ENCODE measurements at regions not wholly inside any gene's neighbourhood (a gene's known extent, or its start where the extent isn't known, plus 50 kb on each side); places are given as distances from the start of the nearest gene placed in this dataset.
A peak's percentile ranks its signal among the peaks of the same experiment; 100 is the strongest.

DNA sequence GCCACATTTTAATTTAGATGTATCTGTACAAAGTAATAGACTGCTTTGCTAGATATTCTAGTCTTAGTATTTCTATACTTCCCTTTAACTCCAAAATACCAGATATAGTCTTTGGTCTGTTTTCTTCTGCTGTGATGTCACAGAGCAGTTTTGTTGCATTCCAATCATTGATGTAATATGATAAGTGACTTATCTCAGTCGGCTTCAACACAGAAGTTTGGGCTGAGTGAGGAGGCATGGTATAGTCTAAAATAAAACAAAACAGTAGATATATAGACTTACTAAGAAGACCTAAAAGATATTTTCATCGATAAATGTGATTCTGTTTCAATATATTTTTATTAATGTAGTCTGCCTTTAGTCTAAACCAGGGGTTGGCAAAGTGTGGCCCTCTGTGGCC lies 169.9 kb downstream of the DCK start:
- ChIA-PET CTCF (interaction anchor here (1.0 kb wide), 1 partner anchor 16 kb away, joined by 3 read pairs; no protein-coding TSS in a partner anchor), POLR2A (no interaction called here)
- no peak for DNase-seq (ENCODE audit: low read depth, low spot score)
- H3K4me3 ChIP-seq (ENCODE audit: low read depth, low read length): no peak overlapping the region
- TF ChIP-seq, protein P1, sequence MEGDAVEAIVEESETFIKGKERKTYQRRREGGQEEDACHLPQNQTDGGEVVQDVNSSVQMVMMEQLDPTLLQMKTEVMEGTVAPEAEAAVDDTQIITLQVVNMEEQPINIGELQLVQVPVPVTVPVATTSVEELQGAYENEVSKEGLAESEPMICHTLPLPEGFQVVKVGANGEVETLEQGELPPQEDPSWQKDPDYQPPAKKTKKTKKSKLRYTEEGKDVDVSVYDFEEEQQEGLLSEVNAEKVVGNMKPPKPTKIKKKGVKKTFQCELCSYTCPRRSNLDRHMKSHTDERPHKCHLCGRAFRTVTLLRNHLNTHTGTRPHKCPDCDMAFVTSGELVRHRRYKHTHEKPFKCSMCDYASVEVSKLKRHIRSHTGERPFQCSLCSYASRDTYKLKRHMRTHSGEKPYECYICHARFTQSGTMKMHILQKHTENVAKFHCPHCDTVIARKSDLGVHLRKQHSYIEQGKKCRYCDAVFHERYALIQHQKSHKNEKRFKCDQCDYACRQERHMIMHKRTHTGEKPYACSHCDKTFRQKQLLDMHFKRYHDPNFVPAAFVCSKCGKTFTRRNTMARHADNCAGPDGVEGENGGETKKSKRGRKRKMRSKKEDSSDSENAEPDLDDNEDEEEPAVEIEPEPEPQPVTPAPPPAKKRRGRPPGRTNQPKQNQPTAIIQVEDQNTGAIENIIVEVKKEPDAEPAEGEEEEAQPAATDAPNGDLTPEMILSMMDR (IDR thresholded peaks at IDR 0.05; ENCODE audit: insufficient read depth, low read length, missing control alignments): no peak

DNA sequence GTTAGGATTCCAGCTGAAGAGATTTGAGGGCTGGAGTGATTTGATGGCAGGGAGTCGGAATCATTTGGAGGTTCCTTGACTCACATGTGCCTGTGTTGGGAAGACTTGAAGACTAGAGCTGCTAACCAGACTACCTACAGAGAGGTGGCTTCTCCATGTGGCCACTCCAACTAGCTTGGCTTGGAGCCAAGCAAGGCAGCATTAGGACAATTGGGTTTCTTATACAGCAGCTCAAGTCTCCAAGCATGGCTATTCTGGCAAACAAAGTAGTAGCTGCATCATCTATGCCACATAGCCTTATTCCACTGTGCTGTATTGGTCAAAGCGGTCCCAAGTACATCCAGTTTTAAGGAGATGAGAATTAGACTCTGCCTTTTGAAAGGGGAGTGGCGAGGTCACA lies 171.7 kb upstream of the SLC4A4 start:
- TF ChIP-seq, protein P1 (IDR thresholded peaks at IDR 0.05; ENCODE audit: insufficient read depth, low read length, missing control alignments): no peak
- CTCF ChIA-PET: interaction anchor here (1.2 kb wide), 1 partner anchor 17 kb away, joined by 4 read pairs; no protein-coding TSS in a partner anchor
- no peak for DNase-seq (ENCODE audit: low read depth, low spot score)
- H3K4me3 ChIP-seq (ENCODE audit: low read depth, low read length): no peak overlapping the region
- POLR2A ChIA-PET: no interaction called here

DNA sequence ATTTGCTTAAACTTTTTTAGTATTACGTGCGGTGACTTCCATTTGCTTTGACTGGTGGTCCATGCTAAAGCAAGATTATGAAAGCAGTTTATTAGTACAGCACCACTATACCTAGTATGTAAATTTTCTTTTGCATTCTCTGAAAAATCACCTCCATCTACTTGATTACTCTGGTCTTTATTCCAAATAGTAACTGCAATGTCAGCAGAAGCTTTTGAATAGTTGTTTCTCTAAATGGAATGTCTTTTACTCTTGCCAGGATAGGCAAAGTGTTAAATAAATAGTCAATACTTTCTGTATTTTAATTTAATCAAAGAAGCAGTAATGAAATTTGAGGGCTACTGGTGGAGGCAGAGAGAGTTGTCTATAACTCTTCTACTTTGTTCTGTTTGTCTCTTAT lies 167.2 kb upstream of the SLC4A4 start:
- H3K4me3 ChIP-seq (ENCODE audit: low read depth, low read length): no peak overlapping the region
- TF ChIP-seq, protein P1 (IDR thresholded peaks at IDR 0.05; ENCODE audit: insufficient read depth, low read length, missing control alignments): no peak
- no peak for DNase-seq (ENCODE audit: low read depth, low spot score)
- ChIA-PET POLR2A (no interaction called here), CTCF (interaction anchor here (1.6 kb wide), 1 partner anchor 13 kb away, joined by 7 read pairs; no protein-coding TSS in a partner anchor)

DNA sequence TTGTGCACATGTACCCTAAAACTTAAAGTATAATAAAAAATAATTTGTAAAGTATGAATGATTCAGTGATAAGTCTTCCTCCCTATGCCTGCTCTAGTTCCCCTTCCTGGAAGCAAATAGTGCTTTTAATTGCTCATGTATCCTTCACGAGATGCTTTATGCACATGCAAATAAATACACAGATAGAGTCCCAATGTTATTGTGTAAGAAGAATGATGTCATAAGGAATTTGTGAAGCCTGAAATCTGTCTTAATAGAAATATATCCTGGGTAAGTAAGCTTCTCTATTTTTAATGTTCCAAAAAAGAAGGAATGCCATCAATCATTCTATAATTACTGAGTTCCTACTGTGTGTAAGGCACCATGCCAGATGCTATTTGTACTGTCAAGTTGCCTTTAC lies 157.5 kb upstream of the SLC4A4 start:
- ChIA-PET POLR2A (no interaction called here), CTCF (interaction anchor here (0.6 to 1.3 kb wide), 2 partner anchors 20 to 372 kb away, joined by 4 read pairs; no protein-coding TSS in a partner anchor)
- no peak for DNase-seq (ENCODE audit: low read depth, low spot score)
- H3K4me3 ChIP-seq (ENCODE audit: low read depth, low read length): no peak overlapping the region
- TF ChIP-seq, protein P1 (IDR thresholded peaks at IDR 0.05; ENCODE audit: insufficient read depth, low read length, missing control alignments): no peak

DNA sequence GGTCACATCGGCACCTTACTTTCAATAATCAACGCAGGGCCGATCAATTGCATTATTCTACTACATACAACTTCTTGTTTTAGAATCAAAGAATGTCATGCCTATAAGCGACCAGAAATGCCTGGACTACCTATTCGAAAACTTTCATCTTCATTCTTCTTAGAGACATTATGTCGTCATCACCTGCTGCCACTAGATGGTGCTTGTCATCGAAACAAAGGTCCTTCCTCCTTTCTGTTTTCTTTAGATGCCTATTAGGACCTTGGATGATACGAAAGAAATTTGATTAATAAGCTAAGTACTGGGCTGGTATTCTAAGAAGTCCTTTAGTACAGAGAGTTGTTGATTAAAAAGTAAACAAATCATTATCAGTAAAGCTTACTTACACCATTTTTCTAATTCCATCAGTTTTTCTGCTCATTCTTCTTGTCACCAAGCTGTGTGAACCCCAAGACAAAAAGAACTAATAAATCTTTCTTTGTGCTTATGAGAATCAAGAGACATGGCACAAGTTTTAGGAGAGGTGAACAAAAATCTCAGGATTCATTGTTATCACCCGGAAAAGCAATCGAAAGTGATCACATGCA lies 154.5 kb upstream of the SLC4A4 start:
- DNase-seq (ENCODE audit: low read depth, low spot score): no peak
- no peak overlapping the region for H3K4me3 ChIP-seq (ENCODE audit: low read depth, low read length)
- TF ChIP-seq, protein P1 (IDR thresholded peaks at IDR 0.05; ENCODE audit: insufficient read depth, low read length, missing control alignments): peak; percentile 61
- ChIA-PET CTCF (interaction anchor here (0.7 to 4.5 kb wide), 36 partner anchors 10 to 528 kb away, joined by 3 to 54 read pairs (median 4); no protein-coding TSS in a partner anchor), POLR2A (no interaction called here)

DNA sequence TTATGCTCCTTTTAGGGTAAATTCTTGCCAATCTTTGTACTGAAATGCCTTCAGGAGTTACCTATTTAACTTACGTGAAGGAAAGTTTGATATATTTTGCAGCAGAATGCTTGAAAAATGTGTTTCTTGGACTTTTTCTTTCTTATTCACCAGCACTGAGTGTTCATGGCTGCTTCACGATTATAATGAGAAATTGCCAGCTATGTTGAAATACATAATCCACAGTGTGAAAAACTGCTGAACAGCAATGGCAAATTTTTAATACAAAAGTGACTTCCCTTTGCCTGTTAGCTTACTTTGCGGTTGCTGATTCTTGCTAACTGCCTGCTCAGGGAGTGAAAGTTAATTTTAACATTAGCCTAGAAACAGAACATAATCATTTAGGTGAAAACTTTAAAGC lies 153.8 kb upstream of the SLC4A4 start:
- ChIA-PET POLR2A (no interaction called here), CTCF (interaction anchor here (0.9 to 4.5 kb wide), 26 partner anchors 9 to 561 kb away, joined by 3 to 54 read pairs (median 4); no protein-coding TSS in a partner anchor)
- TF ChIP-seq, protein P1 (IDR thresholded peaks at IDR 0.05; ENCODE audit: insufficient read depth, low read length, missing control alignments): no peak
- DNase-seq (ENCODE audit: low read depth, low spot score): no peak
- H3K4me3 ChIP-seq (ENCODE audit: low read depth, low read length): no peak overlapping the region

Data from AG04449 (cell line).